ENCODE measurements at regions not wholly inside any gene's neighbourhood (a gene's known extent, or its start where the extent isn't known, plus 50 kb on each side); places are given as distances from the start of the nearest gene placed in this dataset.
"Not testable (repeated sequence)": the region's sequence is repeated elsewhere in the genome, so short reads cannot be mapped to it uniquely, and the experiment has no call there.

DNA sequence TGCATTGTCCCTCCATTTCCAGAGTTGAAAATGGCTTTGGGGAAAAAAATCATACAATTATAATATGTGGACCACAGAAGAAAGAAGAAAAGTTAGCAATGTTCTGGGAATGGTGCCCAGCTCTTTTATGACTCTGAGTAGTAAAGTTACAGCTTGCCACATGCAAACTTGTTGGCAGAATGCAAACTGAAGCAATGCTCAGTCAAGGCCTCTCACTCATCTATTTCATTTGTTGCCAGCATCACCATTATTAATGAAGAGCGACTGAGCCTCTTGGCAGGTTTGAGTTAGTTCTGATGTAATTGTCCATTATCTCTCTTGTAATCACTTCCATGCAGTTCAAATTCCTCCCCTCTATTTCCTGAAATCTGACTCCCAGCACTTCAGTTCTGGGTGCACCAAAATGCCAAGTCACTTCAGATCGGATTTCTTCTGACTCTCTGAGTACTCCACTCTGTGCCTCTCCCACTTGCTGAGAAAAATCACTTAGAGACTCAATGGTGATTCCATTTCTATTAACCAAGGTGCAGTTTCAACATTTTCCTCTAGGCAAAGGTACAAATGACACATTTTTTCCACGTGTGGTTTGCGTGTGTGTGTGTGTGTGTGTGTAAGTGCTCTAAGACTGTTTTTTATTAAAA, 154.4 kb upstream of the STMND1 start:
- no peak for DNase-seq (ENCODE audit: low spot score)

DNA sequence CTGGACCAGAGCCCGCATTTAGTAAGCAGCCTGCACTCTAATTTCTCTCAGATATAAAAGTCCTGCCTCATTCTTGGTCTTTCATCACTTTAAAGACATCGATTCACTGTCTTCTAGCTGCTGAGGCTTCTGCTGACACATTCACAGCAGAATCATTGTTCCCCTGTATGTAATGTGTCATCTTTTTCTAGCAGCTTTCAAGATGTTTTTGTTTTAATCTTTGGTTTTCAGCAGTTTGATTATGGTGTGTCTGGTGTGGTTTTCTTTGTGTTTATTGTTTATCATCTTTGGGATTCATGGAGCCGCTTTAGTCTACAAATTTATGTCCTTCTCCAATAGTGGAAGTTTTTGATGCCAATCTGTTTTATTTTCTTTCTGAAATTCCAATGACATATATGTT, 157.3 kb upstream of the STMND1 start:
- no peak for DNase-seq (ENCODE audit: low spot score)

DNA sequence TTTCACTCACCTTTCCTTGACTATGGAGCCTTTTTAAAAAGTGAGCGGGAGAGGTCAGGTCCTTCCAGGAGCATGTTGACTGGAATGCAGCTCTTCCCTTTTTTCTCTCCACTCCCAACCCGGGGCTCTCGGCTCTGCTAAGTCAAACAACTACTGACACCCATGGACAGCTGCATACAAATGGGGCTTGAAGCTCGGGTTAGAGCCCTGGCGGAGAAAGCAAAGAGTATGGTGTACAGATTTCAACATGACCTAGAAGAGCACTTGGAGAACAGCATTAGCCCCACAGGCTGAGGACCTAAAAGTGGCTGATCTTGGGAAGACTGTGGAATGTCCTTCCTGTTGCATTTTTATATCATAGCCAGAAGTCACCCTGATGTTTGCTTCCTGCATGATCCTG, 162.0 kb upstream of the STMND1 start:
- no peak for DNase-seq (ENCODE audit: low spot score)

DNA sequence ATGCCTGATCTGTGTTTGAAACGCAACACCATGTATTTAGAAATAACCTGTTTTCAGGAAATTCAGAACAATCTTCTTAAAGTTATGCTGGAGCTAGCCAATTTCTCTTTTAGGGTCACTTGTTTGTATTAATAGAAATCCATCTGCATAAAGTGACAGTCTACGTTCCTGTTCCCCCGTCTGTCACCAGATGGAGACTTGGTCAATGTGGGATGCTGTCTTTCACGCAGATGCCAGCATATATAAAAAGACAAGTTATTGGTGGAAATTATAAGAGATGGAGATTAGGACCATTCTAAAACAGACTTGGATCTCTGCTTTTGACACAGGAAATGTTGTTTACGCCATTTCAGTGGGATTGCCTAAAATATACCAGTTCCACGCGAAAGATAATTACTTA, 162.5 kb upstream of the STMND1 start:
- DNase-seq (ENCODE audit: low spot score) = no peak

DNA sequence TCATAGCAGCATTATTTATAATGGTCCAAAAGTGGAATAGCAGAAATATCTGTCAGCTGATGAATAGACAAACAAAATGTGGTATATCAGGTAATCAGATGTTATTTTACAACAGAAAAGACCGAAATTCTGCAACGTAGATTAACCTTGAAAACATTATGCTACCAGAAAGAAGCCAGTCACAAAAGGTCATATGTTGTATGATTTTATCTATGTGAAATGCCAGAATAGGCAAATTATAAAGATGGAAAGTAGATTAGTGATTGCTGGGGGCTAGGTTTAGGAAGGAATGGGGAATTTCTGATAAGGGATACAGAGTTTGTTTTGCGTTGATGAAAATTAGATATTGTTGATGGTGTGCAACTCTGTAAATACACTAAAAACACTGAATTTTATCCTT, 165.0 kb upstream of the STMND1 start:
- DNase-seq (ENCODE audit: low spot score) = no peak

DNA sequence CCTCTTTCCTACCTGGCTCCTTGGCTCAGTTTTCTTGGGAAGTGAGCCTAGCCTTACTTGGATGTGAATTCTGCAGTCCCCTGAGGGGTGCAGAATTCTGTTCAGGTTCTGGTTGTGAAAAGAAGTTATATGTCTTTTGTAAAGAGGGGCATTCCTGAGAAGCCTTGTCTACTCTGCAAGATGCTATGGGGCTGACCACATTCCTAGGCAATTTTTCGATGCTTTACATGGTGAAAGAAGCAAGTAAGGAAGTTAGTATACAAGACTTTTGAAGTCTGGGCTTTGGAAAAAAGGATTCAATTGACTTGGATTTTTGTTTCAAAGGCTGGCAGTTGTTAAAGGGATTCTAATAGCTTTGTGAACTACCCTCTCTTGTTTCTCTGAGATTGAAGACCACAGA, 167.9 kb upstream of the STMND1 start:
- no peak for DNase-seq (ENCODE audit: low spot score)

DNA sequence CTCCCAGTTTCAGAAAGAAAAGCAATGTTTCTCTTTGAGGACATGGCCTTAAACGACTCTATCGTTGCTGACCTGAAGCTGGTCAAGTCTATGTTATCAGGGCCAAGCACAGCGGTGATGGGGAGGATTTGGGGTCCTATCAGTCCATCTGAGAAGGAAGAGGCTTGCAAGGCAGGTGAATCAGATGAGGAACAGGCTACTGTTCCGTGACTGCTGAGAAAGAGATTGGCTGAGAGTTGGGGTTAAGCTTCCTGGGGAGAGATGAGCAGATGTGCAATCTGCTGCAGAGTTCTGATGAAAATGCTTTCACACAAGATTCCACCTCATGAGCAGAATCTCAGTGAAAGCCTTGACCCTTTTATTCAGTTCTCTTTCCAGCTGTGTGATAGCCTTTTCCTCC, 168.3 kb upstream of the STMND1 start:
- no peak for DNase-seq (ENCODE audit: low spot score)

DNA sequence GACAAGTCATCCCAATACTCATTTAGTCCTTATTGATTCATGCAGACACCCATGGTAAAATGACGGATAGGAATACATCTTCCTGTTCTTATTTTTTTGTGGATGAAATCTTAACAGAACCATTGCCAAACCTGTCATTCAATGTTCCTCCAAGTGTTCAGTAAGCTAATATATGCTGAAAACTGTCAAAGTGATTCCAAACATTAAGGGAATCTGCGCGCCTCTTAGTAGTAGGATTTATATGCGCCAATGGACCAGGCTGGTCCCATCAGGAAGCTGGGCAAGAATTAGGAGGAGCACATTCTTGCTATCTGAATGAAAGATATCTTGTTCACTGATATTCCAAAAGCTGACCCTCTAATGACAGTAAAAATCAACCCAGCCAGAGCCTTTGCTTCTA, 168.9 kb upstream of the STMND1 start:
- DNase-seq (ENCODE audit: low spot score) = no peak

DNA sequence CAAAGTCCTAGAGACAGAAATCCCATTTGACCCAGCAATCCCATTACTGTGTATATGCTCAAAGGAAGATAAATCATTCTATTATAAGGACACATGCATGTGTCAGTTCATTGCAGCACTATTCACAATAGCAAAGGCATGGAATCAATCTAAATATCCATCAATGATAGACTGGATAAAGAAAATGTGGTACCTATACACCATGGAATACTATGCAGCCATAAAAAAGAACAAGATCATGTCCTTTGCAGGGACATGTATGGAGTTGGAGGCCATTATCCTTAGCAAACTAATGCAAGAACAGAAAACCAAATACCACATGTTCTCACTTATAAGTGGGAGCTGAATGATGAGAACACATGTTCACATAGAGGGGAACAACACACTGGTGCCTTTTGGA, 169.8 kb upstream of the ATXN1 start:
- not testable (repeated sequence) for DNase-seq (ENCODE audit: low spot score)

DNA sequence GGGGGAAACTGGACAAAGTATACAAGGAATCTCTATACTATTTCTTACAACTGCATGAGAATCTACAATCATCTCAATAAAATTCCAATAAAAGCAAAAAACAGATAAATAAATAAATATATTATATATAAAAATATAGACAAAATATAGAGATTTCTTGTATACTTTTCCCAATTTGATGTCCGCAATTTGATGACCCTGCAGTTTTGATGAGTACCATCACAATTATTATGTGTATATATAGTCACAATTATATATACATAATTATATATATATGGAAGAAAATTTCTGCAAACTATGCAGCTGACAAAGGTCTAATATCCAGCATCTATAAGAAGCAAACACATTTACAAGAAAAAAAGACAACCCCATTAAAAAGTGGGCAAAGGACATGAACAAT, 169.2 kb upstream of the ATXN1 start:
- no peak for DNase-seq (ENCODE audit: low spot score)

DNA sequence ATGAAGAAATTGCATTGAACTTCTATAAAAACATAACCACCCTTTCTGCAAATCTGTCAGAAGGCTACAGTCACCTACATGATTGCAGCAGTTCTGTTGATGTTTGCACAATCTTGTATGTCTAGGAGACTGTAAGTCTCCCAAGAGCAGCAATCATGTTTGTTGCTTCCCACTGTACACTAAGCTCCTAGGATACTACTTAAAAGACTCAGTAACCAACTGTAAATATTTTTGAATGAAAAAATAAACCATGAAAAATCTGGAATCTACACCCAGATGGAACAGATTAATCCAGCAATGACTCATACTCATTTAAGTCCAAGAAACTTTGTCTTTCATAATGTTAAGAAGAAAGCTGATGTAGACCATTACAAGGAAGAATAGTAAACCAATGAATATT, 168.5 kb upstream of the ATXN1 start:
- DNase-seq (ENCODE audit: low spot score) = no peak

DNA sequence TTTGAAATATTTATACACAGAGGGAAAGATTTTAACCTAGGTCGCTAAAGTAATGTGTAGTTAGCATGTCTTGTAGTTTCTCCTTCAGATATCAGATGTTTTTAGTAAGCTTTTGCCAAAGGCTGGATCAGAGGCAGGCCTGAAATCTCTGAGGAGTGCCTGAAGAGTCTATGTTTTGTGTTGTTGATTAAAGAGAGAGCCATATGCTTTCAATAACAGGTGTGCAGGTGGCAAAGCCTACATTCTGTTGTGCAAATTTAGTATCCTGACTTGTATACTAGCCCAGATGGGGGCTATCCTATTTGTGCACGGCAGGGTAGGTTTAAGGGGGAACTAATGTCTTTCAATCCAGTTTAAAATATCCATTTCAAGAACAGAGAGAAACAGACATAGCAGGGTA, 167.1 kb upstream of the ATXN1 start:
- no peak for DNase-seq (ENCODE audit: low spot score)

DNA sequence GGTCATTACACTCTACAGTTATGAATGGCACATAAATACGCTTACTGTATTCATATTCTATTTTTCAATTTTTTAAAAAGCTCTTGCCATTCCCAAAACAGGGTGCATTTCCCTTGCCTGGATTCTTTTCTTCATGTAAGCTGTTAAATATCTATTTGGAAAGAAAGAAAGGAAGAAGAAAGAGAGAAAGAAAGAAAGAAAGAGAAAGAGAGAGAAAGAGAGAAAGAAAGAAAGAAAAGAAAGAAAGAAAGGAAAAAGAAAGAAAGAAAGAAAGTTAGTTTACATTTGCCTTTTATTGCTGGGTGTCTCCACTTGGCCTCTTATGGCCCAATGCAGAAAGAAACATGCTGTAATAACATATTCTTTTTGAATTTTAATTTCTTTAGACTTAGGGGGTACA, 165.9 kb upstream of the ATXN1 start:
- DNase-seq (ENCODE audit: low spot score) = no peak

DNA sequence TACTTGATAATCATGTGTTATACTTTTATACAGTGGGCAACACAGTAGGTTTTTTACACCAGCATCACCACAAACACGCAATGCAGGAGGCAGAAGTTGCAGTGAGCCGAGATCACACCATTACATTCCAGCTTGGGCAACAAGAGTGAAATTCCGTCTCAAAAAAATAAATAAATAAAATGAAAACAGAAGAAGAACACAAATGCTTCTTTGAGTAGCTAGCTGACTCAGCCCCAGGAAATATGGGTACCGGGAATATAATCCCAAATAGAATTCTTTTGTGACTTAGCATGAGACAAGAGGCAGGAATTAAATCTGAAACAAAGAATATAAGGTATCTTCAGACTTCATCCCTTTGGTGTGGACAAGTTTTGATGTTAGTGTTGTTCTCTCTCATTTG, 164.2 kb upstream of the ATXN1 start:
- DNase-seq (ENCODE audit: low spot score) = no peak

DNA sequence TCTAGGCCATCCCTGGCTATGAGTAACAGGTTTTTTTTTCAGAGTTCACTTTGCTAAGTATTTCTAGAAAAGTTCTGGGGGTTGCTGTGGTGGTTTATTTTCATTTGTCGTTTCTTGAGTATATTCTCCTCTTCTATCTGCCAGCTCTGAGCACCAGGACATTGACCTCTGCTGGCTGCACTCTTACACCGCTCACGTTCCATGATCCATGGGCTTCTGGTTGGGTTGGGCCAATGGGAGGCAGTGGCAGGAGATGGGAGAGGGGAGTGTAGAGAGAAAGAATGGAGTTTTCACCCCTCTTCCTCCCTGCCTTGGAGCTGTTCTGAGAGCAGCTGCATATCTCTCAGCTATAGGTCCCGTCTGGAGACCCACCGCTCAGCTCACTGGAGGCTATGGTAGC, 161.0 kb upstream of the ATXN1 start:
- DNase-seq (ENCODE audit: low spot score) = no peak

DNA sequence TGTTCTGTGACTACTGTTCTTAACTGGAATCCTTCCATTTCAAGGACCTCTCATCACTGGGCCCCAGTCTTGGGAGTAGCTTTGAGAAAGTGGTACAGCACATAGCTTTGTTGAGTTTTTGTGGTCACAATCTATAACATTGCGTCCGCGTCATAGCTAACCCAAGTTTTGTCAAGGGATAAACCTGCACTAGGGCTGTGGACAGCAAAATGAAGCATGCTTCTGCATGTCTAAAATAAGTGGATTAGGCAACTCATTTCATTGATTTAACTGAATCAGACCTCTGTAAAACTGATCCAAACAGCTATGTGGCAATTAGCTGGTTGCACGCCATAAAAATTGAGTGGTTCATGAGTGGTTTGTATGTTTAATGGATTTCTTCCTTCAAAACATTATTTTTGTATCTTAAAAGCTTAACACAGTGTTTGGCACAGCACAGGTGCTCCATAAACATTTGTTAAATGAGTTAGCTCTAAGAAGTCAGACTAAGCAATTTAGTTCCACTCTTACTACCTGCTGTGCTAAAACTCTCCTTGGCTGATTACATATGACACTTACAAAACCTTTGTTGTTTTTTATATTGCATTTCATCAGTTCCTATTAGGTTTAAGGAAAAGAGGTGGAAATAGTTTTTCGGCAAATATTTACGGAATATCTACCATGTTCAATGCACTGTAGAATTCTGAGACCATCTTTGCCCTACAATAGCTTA, 160.3 kb upstream of the ATXN1 start:
- DNase-seq (ENCODE audit: low spot score) = no peak

DNA sequence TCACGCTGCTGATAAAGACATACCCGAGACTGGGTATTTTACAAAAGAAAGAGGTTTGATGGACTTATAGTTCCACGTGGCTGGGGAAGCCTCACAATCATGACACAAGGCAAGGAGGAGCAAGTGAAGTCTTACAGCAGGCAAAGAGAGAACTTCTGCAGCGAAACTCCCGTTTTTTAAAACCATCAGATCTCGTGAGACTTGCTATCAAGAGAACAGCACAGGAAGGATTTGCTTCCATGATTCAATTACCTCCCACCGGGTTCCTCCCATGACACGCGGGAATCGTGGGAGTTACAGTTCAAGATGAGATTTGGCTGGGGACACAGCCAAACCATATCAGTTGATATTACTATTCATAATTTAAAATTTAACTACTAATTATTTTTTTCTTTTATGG, 157.3 kb upstream of the ATXN1 start:
- no peak for DNase-seq (ENCODE audit: low spot score)

DNA sequence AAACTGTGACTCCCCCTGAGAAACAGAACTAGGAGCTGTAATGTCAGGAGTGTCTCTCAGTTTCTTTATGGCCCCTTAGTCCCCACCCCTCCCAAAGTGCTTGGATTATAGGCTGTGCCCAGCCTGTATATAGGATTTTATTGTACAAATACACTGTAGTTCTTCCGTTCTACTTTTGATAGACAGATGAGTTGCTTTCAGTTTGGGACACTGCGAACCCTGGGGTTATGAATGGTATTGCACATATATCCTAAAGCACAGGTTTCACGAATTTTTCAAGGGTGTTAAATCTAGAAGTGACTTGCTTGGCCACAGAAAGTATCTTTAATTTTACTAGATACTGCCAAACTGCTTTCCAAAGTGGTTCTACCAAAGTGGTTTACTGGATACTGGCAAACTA, 152.9 kb upstream of the ATXN1 start:
- DNase-seq (ENCODE audit: low spot score) = no peak

DNA sequence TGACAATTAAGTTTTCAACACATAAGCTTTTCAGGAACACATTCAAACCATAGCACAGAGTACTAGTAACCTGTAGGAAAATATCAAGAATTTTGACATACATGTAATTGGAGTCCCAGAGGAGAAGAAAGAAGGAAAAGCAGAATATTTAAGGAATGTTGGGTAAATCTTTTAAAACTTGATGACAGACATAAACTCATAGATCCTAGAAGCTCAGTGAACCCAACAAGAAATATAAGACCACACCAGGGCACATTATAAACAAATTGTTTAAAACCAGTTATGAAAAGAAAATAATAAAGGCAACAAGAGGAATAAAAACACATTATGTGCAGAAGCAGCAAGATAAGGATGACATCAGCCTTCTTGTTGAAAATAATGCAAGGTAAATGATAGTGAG, 151.5 kb upstream of the ATXN1 start:
- no peak for DNase-seq (ENCODE audit: low spot score)

DNA sequence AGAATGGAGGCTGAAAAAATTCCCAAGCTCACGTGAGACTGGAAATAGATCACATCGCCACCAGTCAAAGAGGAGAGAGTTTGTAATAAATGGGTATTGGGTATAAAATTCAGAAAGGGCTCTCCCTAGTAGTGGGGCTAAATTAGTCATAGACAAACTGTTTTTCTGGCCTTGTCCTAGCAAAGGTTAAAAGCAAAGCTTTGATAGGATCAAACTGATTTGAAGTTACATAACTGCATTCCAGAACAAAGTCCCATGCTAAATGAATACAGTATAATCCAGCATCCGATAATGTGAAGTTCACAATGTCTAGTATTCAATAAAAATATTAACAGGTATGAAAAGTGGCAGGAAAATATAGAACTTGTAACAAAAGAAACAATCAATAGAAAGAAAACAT, 149.8 kb upstream of the ATXN1 start:
- DNase-seq (ENCODE audit: low spot score) = no peak

DNA sequence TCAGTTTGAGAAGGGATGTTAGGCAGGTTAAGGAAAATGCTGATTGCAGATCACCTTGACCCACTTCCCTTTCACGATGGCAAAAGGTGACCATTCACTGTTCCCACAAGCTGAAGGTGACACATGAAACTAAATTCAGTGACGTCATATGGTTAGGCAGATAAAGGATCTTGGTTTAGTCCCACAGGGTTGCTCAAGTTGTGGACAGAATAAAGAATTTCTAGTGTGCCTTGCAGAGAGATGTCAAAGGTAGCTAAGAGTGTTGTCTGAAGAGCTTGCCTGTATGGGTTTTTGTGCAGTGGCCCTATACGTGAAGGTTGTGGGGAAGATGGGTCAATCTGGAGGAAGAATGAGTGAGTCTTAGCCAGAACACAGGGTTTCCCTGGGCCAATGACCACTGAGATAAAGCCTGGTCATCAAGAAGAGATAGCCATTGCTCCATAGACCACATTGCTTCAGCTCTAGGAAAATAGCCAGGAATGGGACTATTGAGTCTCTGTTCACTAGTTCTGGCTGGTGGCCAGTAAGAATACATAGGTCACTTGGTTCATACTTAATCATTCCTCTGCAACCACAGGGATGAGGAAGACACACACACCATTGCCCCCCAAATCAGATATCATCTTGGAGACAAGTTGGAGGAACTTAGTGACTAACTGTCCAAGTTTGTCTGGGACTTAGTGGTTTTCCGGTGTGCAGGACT, 148.5 kb upstream of the ATXN1 start:
- no peak for DNase-seq (ENCODE audit: low spot score)

DNA sequence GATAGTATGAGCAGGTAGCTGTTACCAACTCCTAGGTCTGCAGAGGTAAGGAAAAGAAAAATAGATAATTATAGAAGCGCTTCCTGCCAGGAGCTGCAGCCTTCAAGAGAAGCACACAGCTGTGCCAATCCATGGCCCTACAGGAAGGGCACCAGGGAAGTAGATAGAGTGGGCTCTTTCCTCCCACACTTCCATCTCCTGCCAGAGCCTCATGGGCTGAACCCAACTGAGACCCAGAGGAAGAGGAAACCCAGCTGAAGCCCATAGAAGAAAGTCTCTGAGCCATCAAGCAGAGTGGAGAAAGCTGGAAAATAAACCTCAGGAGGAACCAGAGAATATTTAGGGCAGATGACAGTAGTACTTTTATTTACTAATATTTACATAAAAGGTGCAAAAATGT, 146.7 kb upstream of the ATXN1 start:
- DNase-seq (ENCODE audit: low spot score) = no peak

DNA sequence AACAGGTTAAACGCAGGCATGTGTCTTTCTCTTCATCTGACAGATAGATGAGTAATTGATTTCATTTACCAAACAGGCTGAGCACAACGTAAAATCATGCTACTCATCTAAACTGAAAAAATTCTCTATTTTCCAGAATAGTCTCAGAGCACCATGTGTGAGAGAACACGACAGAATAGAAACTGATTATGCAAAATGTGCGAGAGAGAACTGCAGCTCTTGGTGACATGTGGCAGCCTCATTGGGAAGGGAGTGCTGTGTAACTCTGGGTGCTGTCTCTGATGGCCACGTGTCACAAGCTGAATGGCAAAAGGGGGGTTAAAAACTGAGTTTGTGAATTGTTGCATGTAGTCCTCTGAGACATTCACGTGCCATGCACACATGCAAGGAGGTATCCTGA, 143.7 kb upstream of the ATXN1 start:
- no peak for DNase-seq (ENCODE audit: low spot score)

DNA sequence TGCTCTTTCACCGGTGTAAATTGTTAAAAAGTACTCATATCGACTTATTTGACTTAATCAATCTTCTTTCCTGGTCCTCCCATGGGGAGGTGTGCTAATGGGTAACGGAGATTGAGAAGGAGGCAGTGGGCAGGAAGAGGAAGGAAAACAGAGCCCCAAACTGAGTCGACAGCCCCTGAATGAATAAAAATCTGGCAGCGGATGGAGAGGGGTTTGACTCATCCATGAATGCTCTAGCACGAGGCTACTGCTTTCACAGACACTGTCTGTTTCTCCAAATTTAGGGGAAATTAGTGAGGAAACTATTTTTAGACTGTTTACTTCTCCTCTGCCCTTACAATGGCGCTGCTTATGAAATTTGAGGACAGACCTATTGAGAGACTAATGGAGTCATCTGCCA, 142.2 kb upstream of the ATXN1 start:
- DNase-seq (ENCODE audit: low spot score) = no peak

Measured in hematopoietic multipotent progenitor cell treated with erythropoietin and hydrocortisone succinate and interleukin-3 and kit ligand, for 15 days (in vitro differentiated cells).